AG04450 (cell line): ENCODE measurements at regions not wholly inside any gene's neighbourhood (a gene's known extent, or its start where the extent isn't known, plus 50 kb on each side); places are given as distances from the start of the nearest gene placed in this dataset.

Experiments used
- CTCF ChIA-PET: fragments of 300-600, 350-600 bp; formaldehyde crosslinking; extraction: SDS; loops from one replicate; lab custom pipeline; 2022; ENCODE audit warnings: antibody characterized with exemption, inconsistent platforms; lab: Charles Lee
- POLR2A ChIA-PET: fragments of 350-600 bp; formaldehyde crosslinking; extraction: SDS; loops from one replicate; lab custom pipeline; 2021; ENCODE audit warnings: antibody characterized with exemption, inconsistent platforms; lab: Yijun Ruan, JAX
- DNase-seq: peaks from one replicate; pipeline ENCODE4 v3.0.0-alpha.2; 2011; ENCODE audit warnings: low read depth, low spot score
- H3K27ac ChIP-seq: one replicate; pipeline ENCODE4 v1.5.1; 2012; ENCODE audit warnings: low read depth, low read length, control low read depth
- H3K27me3 ChIP-seq: one replicate; pipeline ENCODE4 v1.6.0; 2012; ENCODE audit warnings: low read length; ENCODE audit not compliant: control insufficient read depth, insufficient read depth
- H3K4me3 ChIP-seq: 2 replicates; pipeline ENCODE4 v1.5.1; 2011; ENCODE audit warnings: mild to moderate bottlenecking, low read depth, low read length, control low read depth
- H3K9me3 ChIP-seq: 2 replicates; pipeline ENCODE4 v1.5.1; 2012; ENCODE audit warnings: low read length; ENCODE audit not compliant: control insufficient read depth, insufficient read depth
- TF ChIP-seq, protein P1 (sequence below): IDR thresholded peaks from 2 replicates; pipeline ENCODE4 v1.5.1; 2011; ENCODE audit warnings: low read depth, low read length, control low read depth, inconsistent platforms

- no peak overlapping the region for H3K4me3 ChIP-seq
- TF ChIP-seq, protein P1, sequence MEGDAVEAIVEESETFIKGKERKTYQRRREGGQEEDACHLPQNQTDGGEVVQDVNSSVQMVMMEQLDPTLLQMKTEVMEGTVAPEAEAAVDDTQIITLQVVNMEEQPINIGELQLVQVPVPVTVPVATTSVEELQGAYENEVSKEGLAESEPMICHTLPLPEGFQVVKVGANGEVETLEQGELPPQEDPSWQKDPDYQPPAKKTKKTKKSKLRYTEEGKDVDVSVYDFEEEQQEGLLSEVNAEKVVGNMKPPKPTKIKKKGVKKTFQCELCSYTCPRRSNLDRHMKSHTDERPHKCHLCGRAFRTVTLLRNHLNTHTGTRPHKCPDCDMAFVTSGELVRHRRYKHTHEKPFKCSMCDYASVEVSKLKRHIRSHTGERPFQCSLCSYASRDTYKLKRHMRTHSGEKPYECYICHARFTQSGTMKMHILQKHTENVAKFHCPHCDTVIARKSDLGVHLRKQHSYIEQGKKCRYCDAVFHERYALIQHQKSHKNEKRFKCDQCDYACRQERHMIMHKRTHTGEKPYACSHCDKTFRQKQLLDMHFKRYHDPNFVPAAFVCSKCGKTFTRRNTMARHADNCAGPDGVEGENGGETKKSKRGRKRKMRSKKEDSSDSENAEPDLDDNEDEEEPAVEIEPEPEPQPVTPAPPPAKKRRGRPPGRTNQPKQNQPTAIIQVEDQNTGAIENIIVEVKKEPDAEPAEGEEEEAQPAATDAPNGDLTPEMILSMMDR = no peak
- H3K27ac ChIP-seq = no peak overlapping the region
- ChIA-PET CTCF (no interaction called here), POLR2A (no interaction called here)
- H3K27me3 ChIP-seq = no peaks in the 10 kb centered on the region
- H3K9me3 ChIP-seq = peaks cover 3% of the 10 kb centered on the region; the same call in 1 of the 2 replicates
- DNase-seq = no peak
Measured at GRCh38 chr1:222015686-222016085, 273.8 kb upstream of the DUSP10 start.

DNA sequence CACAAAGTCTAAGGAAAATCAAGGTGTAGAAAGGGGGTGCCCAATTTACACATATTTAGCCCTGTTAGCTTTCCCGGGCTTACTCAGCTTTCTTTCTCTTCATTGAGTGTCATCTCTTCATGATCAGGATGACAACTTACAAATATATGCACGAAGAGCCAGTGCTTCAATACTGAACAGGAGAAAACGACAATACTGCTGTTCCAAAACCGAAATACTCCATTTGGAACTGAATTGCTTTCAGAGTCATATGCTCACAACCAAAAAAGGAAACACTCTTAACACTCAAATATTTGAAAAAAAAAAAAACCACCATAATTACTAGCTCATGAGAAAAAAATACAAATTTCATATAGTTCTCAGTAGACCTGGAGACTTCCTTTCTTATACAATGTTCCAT lies 272.1 kb upstream of the DUSP10 start:
- Histone ChIP-seq H3K9me3 (peaks cover 3% of the 10 kb centered on the region; the same call in 1 of the 2 replicates), H3K27ac (no peak overlapping the region), H3K4me3 (no peak overlapping the region), H3K27me3 (no peaks in the 10 kb centered on the region)
- DNase-seq = no peak
- ChIA-PET POLR2A (no interaction called here), CTCF (interaction anchor here (0.6 to 1.8 kb wide), 2 partner anchors 418 to 441 kb away, joined by 5 to 6 read pairs; no protein-coding TSS in a partner anchor)
- TF ChIP-seq, protein P1 = no peak

DNA sequence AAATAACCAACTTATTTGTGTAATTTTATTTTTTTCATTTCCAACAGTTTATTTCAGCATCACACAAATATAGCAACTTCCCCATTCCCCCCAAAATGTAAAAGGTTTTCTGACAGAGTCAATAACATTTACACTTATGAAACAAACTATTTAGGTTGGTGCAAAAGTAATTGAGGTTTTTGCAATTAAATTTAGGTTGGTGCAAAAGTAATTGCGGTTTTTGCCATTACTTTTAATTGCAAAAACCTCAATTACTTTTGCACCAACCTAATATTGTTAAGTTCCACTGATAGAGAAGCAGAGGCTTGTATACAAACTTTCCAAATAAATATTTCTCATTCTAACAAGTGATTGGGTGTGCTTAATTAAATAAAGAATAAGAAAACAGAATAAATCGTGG lies 270.9 kb upstream of the DUSP10 start:
- Histone ChIP-seq H3K4me3 (no peak overlapping the region), H3K27me3 (no peaks in the 10 kb centered on the region), H3K27ac (no peak overlapping the region), H3K9me3 (peaks cover 3% of the 10 kb centered on the region; the same call in 1 of the 2 replicates)
- CTCF ChIA-PET = interaction anchor here (1.8 kb wide), 1 partner anchor 443 kb away, joined by 5 read pairs; no protein-coding TSS in a partner anchor
- POLR2A ChIA-PET = no interaction called here
- TF ChIP-seq, protein P1 = no peak
- no peak for DNase-seq

DNA sequence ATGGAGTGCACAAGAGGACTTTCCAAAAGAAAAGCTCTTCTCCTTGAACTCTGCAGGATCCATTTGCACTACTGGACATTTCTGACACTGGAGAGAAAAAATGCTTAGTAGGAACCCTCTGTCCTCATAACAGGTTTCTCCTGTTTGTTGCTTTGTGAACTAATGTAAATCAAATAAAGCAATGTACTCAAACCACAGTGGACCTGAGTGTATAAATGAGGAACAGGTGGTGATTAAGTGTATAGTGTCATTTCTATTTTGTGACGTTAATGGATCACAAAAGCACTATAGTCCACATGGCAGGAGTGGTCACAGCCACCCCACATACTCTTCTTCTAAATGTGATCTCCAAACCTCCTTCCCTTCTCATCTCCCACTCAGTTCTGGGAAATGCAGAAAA lies 268.4 kb upstream of the DUSP10 start:
- no peak for DNase-seq

DNA sequence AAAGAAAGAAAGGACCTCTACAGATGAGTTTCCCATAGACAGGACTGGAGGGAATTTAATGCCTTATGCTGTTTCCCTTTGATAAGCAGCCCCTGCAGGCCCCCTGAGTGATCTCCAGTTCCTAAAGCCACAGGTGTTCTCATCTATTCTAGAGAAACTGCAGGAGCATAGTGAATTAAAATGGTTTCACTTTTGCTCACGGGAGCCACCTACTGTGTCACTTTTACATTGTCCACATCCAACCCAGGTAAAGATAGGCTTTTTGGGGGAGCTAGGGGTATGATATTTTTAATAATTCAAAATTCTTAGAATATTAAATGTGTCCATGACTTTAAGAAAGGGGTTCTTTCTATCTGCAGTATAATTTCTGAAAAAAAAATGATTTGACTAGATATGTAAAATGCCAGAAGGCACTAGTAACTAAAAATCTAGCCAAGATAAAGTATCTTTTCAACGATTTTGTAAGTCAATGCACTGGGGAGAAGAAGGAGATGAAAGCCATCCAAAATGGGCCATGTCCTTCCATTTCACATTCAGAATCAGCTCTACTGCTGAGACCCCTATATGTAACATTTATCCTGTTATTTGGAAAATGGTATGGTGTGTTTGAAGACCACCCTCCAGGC lies 267.3 kb upstream of the DUSP10 start:
- Histone ChIP-seq H3K9me3 (peaks cover 3% of the 10 kb centered on the region; the same call in 1 of the 2 replicates), H3K27me3 (no peaks in the 10 kb centered on the region), H3K4me3 (no peak overlapping the region), H3K27ac (no peak overlapping the region)
- POLR2A ChIA-PET = no interaction called here
- TF ChIP-seq, protein P1 = peak; percentile 19; the same call in 1 of the 2 replicates
- DNase-seq = no peak
- CTCF ChIA-PET = interaction anchor here (1.0 to 1.2 kb wide), 2 partner anchors 17 to 456 kb away, joined by 3 read pairs; no protein-coding TSS in a partner anchor

More for the DNA sequence above, 268.4 kb upstream of the DUSP10 start:
- ChIA-PET POLR2A (no interaction called here), CTCF (interaction anchor here (1.2 kb wide), 1 partner anchor 18 kb away, joined by 3 read pairs; no protein-coding TSS in a partner anchor)
- Histone ChIP-seq H3K9me3 (peaks cover 3% of the 10 kb centered on the region; the same call in 1 of the 2 replicates), H3K27ac (no peak overlapping the region), H3K27me3 (no peaks in the 10 kb centered on the region), H3K4me3 (no peak overlapping the region)
- TF ChIP-seq, protein P1 = no peak
